Panc1 (cell line): ENCODE measurements at regions not wholly inside any gene's neighbourhood (a gene's known extent, or its start where the extent isn't known, plus 50 kb on each side); places are given as distances from the start of the nearest gene placed in this dataset.

Experiments
- ATAC-seq: fragments of 200-7000 bp; cut with Tn5 transposase; 2 replicates; pipeline ENCODE4 v1.9.1; 2020; ENCODE audit warnings: mild to moderate bottlenecking, moderate library complexity
- BruUV-seq: library from RNA; stranded (reverse); fragments of 400-500 nt; replicated peaks from 2 replicates; lab custom pipeline; 2021; lab: Mats Ljungman, UMichigan
- CTCF ChIA-PET: fragments of 300-600 bp; sonication (Branson Sonifier 250); formaldehyde crosslinking; loops from one replicate; lab custom pipeline; 2022; ENCODE audit warnings: antibody characterized with exemption; lab: Charles Lee
- POLR2A ChIA-PET: fragments of 300-600 bp; sonication (Branson Sonifier 250); formaldehyde crosslinking; loops from one replicate; lab custom pipeline; 2022; ENCODE audit warnings: antibody characterized with exemption; lab: Charles Lee
- DNase-seq: peaks from one replicate; pipeline ENCODE4 v3.0.0-alpha.2; 2010; ENCODE audit warnings: low read depth, low spot score
- H3K27ac ChIP-seq: 2 replicates; pipeline ENCODE4 v1.5.1; 2011; ENCODE audit warnings: mild to moderate bottlenecking, low read length, inconsistent platforms
- H3K27me3 ChIP-seq: fragments of 200-500 bp; sonication (Bioruptor generic); 2 replicates; pipeline ENCODE4 v1.6.0; 2014; ENCODE audit warnings: low read length, inconsistent platforms; ENCODE audit not compliant: control insufficient read depth, insufficient read depth
- H3K36me3 ChIP-seq: fragments of 200-500 bp; sonication (Bioruptor generic); 2 replicates; pipeline ENCODE4 v1.5.1; 2014; ENCODE audit warnings: inconsistent platforms, mild to moderate bottlenecking, low read length, moderate library complexity; ENCODE audit not compliant: control insufficient read depth, insufficient read depth
- H3K4me1 ChIP-seq: 2 replicates; pipeline ENCODE4 v1.5.1; 2011; ENCODE audit warnings: inconsistent platforms, mild to moderate bottlenecking, low read length, moderate library complexity; ENCODE audit not compliant: control insufficient read depth, insufficient read depth
- H3K4me3 ChIP-seq, 2 experiments: 2 replicates each; pipeline ENCODE4 v1.5.1; 2011 to 2012; ENCODE audit warnings: low read depth in 2 of 2, low read length in 2 of 2, mild to moderate bottlenecking in 2 of 2, inconsistent platforms in 1 of 2, moderate library complexity in 1 of 2
- H3K9me3 ChIP-seq: fragments of 200-500 bp; sonication (Bioruptor generic); 2 replicates; pipeline ENCODE4 v1.5.1; 2014; ENCODE audit warnings: low read depth, mild to moderate bottlenecking, inconsistent platforms, low read length, moderate library complexity; ENCODE audit not compliant: control insufficient read depth, insufficient read depth
- CTCF ChIP-seq: fragments of 450-650 bp; IDR thresholded peaks from 2 replicates; pipeline ENCODE4 v1.5.1; 2017; ENCODE audit warnings: mild to moderate bottlenecking
- POLR2AphosphoS5 ChIP-seq: IDR thresholded peaks from 2 replicates; pipeline ENCODE4 v1.6.1; 2012; ENCODE audit warnings: mild to moderate bottlenecking, low read depth, low read length, moderate library complexity
- REST ChIP-seq, 2 experiments: IDR thresholded peaks; 2 replicates each; pipeline ENCODE4 v1.6.1; 2011 to 2012; ENCODE audit warnings: low read depth in 2 of 2, control low read depth in 1 of 2, low read length in 1 of 2, mild to moderate bottlenecking in 1 of 2, moderate library complexity in 1 of 2; ENCODE audit not compliant: insufficient read depth in 1 of 2
- SIN3A ChIP-seq: IDR thresholded peaks from 2 replicates; pipeline ENCODE4 v1.6.1; 2012; ENCODE audit warnings: low read depth, mild to moderate bottlenecking, low read length, moderate library complexity, borderline replicate concordance; ENCODE audit not compliant: insufficient read depth
- TCF7L2 ChIP-seq: IDR thresholded peaks from 2 replicates; pipeline ENCODE4 v1.6.1; 2011; ENCODE audit warnings: mild to moderate bottlenecking, low read depth, low read length, inconsistent platforms
- in situ Hi-C: cut with HindIII; loops from 2 replicates; pipeline ENCODE4 v1.10.0; 2016; ENCODE audit warnings: low sequenced_read_pairs, low pct_unique_long_range_greater_than_20kb
- intact Hi-C: fragments of 100-400 bp; cut with micrococcal nuclease; formaldehyde crosslinking; loops from one replicate; pipeline ENCODE4 v1.10.0; 2022; ENCODE audit not compliant: unreplicated experiment

GRCh38 chr14:95407354-95407753, 87.6 kb upstream of the CLMN start:
- no peak for TF ChIP-seq TCF7L2
- Histone ChIP-seq H3K4me1 (no peaks in the 10 kb centered on the region), H3K4me3 (no peak overlapping the region), H3K27ac (no peak overlapping the region), H3K36me3 (no peaks in the 10 kb centered on the region), H3K27me3 (no peaks in the 10 kb centered on the region), H3K9me3 (no peaks in the 10 kb centered on the region)
- ChIA-PET POLR2A (interaction anchor here (0.7 kb wide), 1 partner anchor 13 kb away, joined by 4 read pairs; no protein-coding TSS in a partner anchor), CTCF (no interaction called here)
- in situ Hi-C loops (no loop called here), intact Hi-C loops (no loop called here)
- DNase-seq (no peak), ATAC-seq (no peak)
- no TSS peak for BruUV-seq

GRCh38 chr14:95406756-95407277, 87.1 kb upstream of the CLMN start:
- no peak for DNase-seq
- Histone ChIP-seq H3K27ac (no peak overlapping the region), H3K36me3 (no peaks in the 10 kb centered on the region), H3K4me1 (no peaks in the 10 kb centered on the region), H3K4me3 (no peak overlapping the region), H3K9me3 (no peaks in the 10 kb centered on the region), H3K27me3 (no peaks in the 10 kb centered on the region)
- in situ Hi-C loops: no loop called here
- TF ChIP-seq REST (IDR thresholded peaks at IDR 0.05; ENCODE audit: insufficient read depth in 1 of 2, low read depth in 2 of 2, low read length in 1 of 2) (no peak), TCF7L2 (no peak), SIN3A (no peak), CTCF (no peak), POLR2AphosphoS5 (no peak)
- no peak for ATAC-seq
- POLR2A ChIA-PET: interaction anchor here (0.7 kb wide), 1 partner anchor 14 kb away, joined by 4 read pairs; no protein-coding TSS in a partner anchor
- CTCF ChIA-PET: no interaction called here
- intact Hi-C loops: no loop called here
- no TSS peak for BruUV-seq

GRCh38 chr14:95404583-95404982, 84.9 kb upstream of the CLMN start:
- ATAC-seq: no peak
- Histone ChIP-seq H3K4me1 (no peaks in the 10 kb centered on the region), H3K36me3 (no peaks in the 10 kb centered on the region), H3K27me3 (no peaks in the 10 kb centered on the region), H3K27ac (no peak overlapping the region), H3K4me3 (no peak overlapping the region), H3K9me3 (no peaks in the 10 kb centered on the region)
- ChIA-PET CTCF (no interaction called here), POLR2A (no interaction called here)
- no peak for TF ChIP-seq REST (IDR thresholded peaks at IDR 0.05; ENCODE audit: insufficient read depth in 1 of 2, low read depth in 2 of 2, low read length in 1 of 2)
- no peak for TF ChIP-seq SIN3A
- no peak for TF ChIP-seq TCF7L2
- no peak for TF ChIP-seq CTCF
- no TSS peak for BruUV-seq
- intact Hi-C loops: no loop called here
- in situ Hi-C loops: no loop called here
- no peak for DNase-seq
